ENCODE measurements at regions not wholly inside any gene's neighbourhood (a gene's known extent, or its start where the extent isn't known, plus 50 kb on each side); places are given as distances from the start of the nearest gene placed in this dataset.
A peak's percentile ranks its signal among the peaks of the same experiment; 100 is the strongest.

DNA sequence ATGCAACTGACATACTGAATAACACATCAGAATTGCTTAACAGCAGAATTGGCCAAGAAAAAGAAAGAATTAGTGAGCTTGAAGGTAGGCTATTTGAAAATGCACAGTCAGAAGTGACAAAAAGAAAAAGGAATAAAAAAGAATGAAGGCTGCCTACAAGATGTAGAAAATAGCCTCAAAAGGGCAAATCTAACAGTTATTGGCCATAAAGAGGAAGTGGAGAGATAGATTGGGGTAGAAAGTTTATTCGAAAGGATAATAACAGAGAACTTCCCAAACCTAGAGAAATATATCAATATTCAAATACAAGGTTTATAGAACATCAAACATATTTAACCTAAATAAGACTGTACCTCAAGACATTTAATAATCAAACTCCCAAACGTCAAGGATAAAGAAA lies 67.5 kb downstream of the ATP6V1G3 start:
- DNase-seq (ENCODE audit: low spot score), result no peak
- no peak overlapping the region for H3K27ac Mint-ChIP-seq (ENCODE audit: unreplicated experiment)
- H3K27me3 Mint-ChIP-seq (ENCODE audit: low read depth), result no peaks in the 10 kb centered on the region
- H3K9me3 Mint-ChIP-seq (ENCODE audit: low read depth), result peaks cover 16% of the 10 kb centered on the region
- no peak overlapping the region for H3K4me3 Mint-ChIP-seq (ENCODE audit: unreplicated experiment)
- TF ChIP-seq, protein P1, sequence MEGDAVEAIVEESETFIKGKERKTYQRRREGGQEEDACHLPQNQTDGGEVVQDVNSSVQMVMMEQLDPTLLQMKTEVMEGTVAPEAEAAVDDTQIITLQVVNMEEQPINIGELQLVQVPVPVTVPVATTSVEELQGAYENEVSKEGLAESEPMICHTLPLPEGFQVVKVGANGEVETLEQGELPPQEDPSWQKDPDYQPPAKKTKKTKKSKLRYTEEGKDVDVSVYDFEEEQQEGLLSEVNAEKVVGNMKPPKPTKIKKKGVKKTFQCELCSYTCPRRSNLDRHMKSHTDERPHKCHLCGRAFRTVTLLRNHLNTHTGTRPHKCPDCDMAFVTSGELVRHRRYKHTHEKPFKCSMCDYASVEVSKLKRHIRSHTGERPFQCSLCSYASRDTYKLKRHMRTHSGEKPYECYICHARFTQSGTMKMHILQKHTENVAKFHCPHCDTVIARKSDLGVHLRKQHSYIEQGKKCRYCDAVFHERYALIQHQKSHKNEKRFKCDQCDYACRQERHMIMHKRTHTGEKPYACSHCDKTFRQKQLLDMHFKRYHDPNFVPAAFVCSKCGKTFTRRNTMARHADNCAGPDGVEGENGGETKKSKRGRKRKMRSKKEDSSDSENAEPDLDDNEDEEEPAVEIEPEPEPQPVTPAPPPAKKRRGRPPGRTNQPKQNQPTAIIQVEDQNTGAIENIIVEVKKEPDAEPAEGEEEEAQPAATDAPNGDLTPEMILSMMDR (IDR thresholded peaks at IDR 0.05), result no peak
- no peaks in the 10 kb centered on the region for H3K4me1 Mint-ChIP-seq (ENCODE audit: low read depth)
- peaks cover 5% of the 10 kb centered on the region for H3K36me3 Mint-ChIP-seq (ENCODE audit: low read depth)

- no peak overlapping the region for H3K4me3 Mint-ChIP-seq (ENCODE audit: unreplicated experiment)
- H3K27me3 Mint-ChIP-seq (ENCODE audit: low read depth), result no peaks in the 10 kb centered on the region
- TF ChIP-seq, protein P1 (IDR thresholded peaks at IDR 0.05), result no peak
- no peaks in the 10 kb centered on the region for H3K4me1 Mint-ChIP-seq (ENCODE audit: low read depth)
- no peak overlapping the region for H3K27ac Mint-ChIP-seq (ENCODE audit: unreplicated experiment)
- DNase-seq (ENCODE audit: low spot score), result no peak
- peaks cover 14% of the 10 kb centered on the region for H3K9me3 Mint-ChIP-seq (ENCODE audit: low read depth)
- H3K36me3 Mint-ChIP-seq (ENCODE audit: low read depth), result peaks cover 5% of the 10 kb centered on the region
These were observed 68.4 kb downstream of the ATP6V1G3 start for GRCh38 chr1:198472119-198472518.

GRCh38 chr1:198467907-198468306 lies 72.6 kb downstream of the ATP6V1G3 start:
- no peak for DNase-seq (ENCODE audit: low spot score)
- Mint-ChIP-seq H3K27me3 (ENCODE audit: low read depth) (no peaks in the 10 kb centered on the region), H3K4me1 (ENCODE audit: low read depth) (peaks cover 16% of the 10 kb centered on the region), H3K36me3 (ENCODE audit: low read depth) (no peaks in the 10 kb centered on the region), H3K27ac (ENCODE audit: unreplicated experiment) (no peak overlapping the region), H3K4me3 (ENCODE audit: unreplicated experiment) (no peak overlapping the region), H3K9me3 (ENCODE audit: low read depth) (peaks cover 2% of the 10 kb centered on the region)
- TF ChIP-seq, protein P1 (IDR thresholded peaks at IDR 0.05), result no peak

- TF ChIP-seq, protein P1 (IDR thresholded peaks at IDR 0.05), result no peak
- no peaks in the 10 kb centered on the region for H3K36me3 Mint-ChIP-seq (ENCODE audit: low read depth)
These were observed 73.1 kb downstream of the ATP6V1G3 start for GRCh38 chr1:198467342-198467741.

GRCh38 chr1:198465201-198466144 lies 75.0 kb downstream of the ATP6V1G3 start:
- Mint-ChIP-seq H3K4me1 (ENCODE audit: low read depth) (peaks cover 27% of the 10 kb centered on the region), H3K9me3 (ENCODE audit: low read depth) (no peaks in the 10 kb centered on the region), H3K36me3 (ENCODE audit: low read depth) (no peaks in the 10 kb centered on the region), H3K27me3 (ENCODE audit: low read depth) (no peaks in the 10 kb centered on the region), H3K27ac (ENCODE audit: unreplicated experiment) (peak overlapping the region; percentile 29), H3K4me3 (ENCODE audit: unreplicated experiment) (no peak overlapping the region)
- no peak for DNase-seq (ENCODE audit: low spot score)
- TF ChIP-seq, protein P1 (IDR thresholded peaks at IDR 0.05), result peak; percentile 92

More at GRCh38 chr1:198467342-198467741, 73.1 kb downstream of the ATP6V1G3 start:
- Mint-ChIP-seq H3K4me3 (ENCODE audit: unreplicated experiment) (no peak overlapping the region), H3K4me1 (ENCODE audit: low read depth) (peaks cover 22% of the 10 kb centered on the region), H3K27ac (ENCODE audit: unreplicated experiment) (no peak overlapping the region), H3K27me3 (ENCODE audit: low read depth) (no peaks in the 10 kb centered on the region), H3K9me3 (ENCODE audit: low read depth) (no peaks in the 10 kb centered on the region)
- DNase-seq (ENCODE audit: low spot score), result no peak

Measured in chondrocyte (in vitro differentiated cells).